MCF 10A (cell line): ENCODE measurements at regions not wholly inside any gene's neighbourhood (a gene's known extent, or its start where the extent isn't known, plus 50 kb on each side); places are given as distances from the start of the nearest gene placed in this dataset.

Experiments
- BruUV-seq: library from RNA; stranded (reverse); fragments of 400-500 nt; replicated peaks from 2 replicates; lab custom pipeline; 2021; lab: Mats Ljungman, UMichigan
- CTCF ChIA-PET: fragments of 300-600 bp; sonication (Branson Sonifier 250); formaldehyde crosslinking; extraction: SDS; loops from one replicate; lab custom pipeline; 2021; ENCODE audit warnings: antibody characterized with exemption, inconsistent platforms; lab: Yijun Ruan, JAX
- POLR2A ChIA-PET: fragments of 300-600, 350-650 bp; sonication (Branson Sonifier 250); formaldehyde crosslinking; extraction: SDS; loops from one replicate; lab custom pipeline; 2020; ENCODE audit warnings: antibody characterized with exemption, inconsistent platforms; lab: Yijun Ruan, JAX
- DNase-seq: peaks from one replicate; pipeline ENCODE4 v3.0.0-alpha.2; 2018; ENCODE audit not compliant: unreplicated experiment
- H3K27ac Mint-ChIP-seq: one replicate; pipeline ENCODE4 v1.8.0; 2022; ENCODE audit warnings: mild to moderate bottlenecking, low read depth, mixed read lengths; ENCODE audit not compliant: unreplicated experiment
- H3K27me3 Mint-ChIP-seq: one replicate; pipeline ENCODE4 v1.8.0; 2022; ENCODE audit warnings: mixed read lengths; ENCODE audit not compliant: insufficient read depth, unreplicated experiment
- H3K36me3 Mint-ChIP-seq: one replicate; pipeline ENCODE4 v1.8.0; 2022; ENCODE audit warnings: mild to moderate bottlenecking, moderate library complexity, mixed read lengths; ENCODE audit not compliant: insufficient read depth, unreplicated experiment
- H3K4me1 Mint-ChIP-seq: one replicate; pipeline ENCODE4 v1.8.0; 2022; ENCODE audit warnings: mixed read lengths; ENCODE audit not compliant: insufficient read depth, unreplicated experiment
- H3K4me3 Mint-ChIP-seq: one replicate; pipeline ENCODE4 v1.8.0; 2022; ENCODE audit warnings: mild to moderate bottlenecking, moderate library complexity, mixed read lengths; ENCODE audit not compliant: unreplicated experiment
- H3K9me3 Mint-ChIP-seq: one replicate; pipeline ENCODE4 v1.8.0; 2022; ENCODE audit warnings: mixed read lengths; ENCODE audit not compliant: unreplicated experiment
- CTCF ChIP-seq: fragments of 200-600 bp; IDR thresholded peaks from one replicate; pipeline ENCODE4 v1.8.0; 2022; ENCODE audit warnings: antibody characterized with exemption, mild to moderate bottlenecking; ENCODE audit not compliant: unreplicated experiment
- intact Hi-C: fragments of 100-400 bp; cut with micrococcal nuclease; formaldehyde crosslinking; loops from 2 replicates; pipeline ENCODE4 v1.14.1; 2022

GRCh38 chr4:55752810-55753209 lies 66.8 kb upstream of the EXOC1L start:
- H3K27ac Mint-ChIP-seq: no peak overlapping the region
- TF ChIP-seq CTCF: no peak
- intact Hi-C loops: no loop called here
- DNase-seq: no peak
- no peaks in the 10 kb centered on the region for H3K27me3 Mint-ChIP-seq
- no peak overlapping the region for H3K4me3 Mint-ChIP-seq
- no TSS peak for BruUV-seq
- H3K9me3 Mint-ChIP-seq: peaks cover 5% of the 10 kb centered on the region
- ChIA-PET POLR2A (interaction anchor here (0.6 to 1.2 kb wide), 3 partner anchors 17 to 721 kb away, joined by 3 read pairs; partner anchors contain the start of gene CLOCK), CTCF (no interaction called here)
- H3K4me1 Mint-ChIP-seq: peaks cover 17% of the 10 kb centered on the region
- H3K36me3 Mint-ChIP-seq: no peaks in the 10 kb centered on the region

GRCh38 chr4:55753856-55754255 lies 65.7 kb upstream of the EXOC1L start:
- intact Hi-C loops: no loop called here
- POLR2A ChIA-PET: interaction anchor here (1.2 to 2.5 kb wide), 4 partner anchors 16 to 208 kb away, joined by 3 to 19 read pairs (median 8); no protein-coding TSS in a partner anchor
- DNase-seq: no peak
- H3K27me3 Mint-ChIP-seq: no peaks in the 10 kb centered on the region
- H3K4me1 Mint-ChIP-seq: peaks cover 26% of the 10 kb centered on the region
- no TSS peak for BruUV-seq
- CTCF ChIA-PET: interaction anchor here (1.0 kb wide), 1 partner anchor 9 kb away, joined by 3 read pairs; no protein-coding TSS in a partner anchor
- no peaks in the 10 kb centered on the region for H3K36me3 Mint-ChIP-seq
- no peak overlapping the region for H3K4me3 Mint-ChIP-seq
- peaks cover 5% of the 10 kb centered on the region for H3K9me3 Mint-ChIP-seq
- no peak overlapping the region for H3K27ac Mint-ChIP-seq
- no peak for TF ChIP-seq CTCF

GRCh38 chr4:55754754-55755350 lies 64.7 kb upstream of the EXOC1L start:
- H3K27ac Mint-ChIP-seq: peak overlapping the region; percentile 70
- BruUV-seq: no TSS peak
- ChIA-PET CTCF (interaction anchor here (0.6 to 1.0 kb wide), 4 partner anchors 8 to 783 kb away, joined by 3 read pairs; no protein-coding TSS in a partner anchor), POLR2A (interaction anchor here (0.6 to 2.5 kb wide), 8 partner anchors 12 to 396 kb away, joined by 3 to 19 read pairs (median 4); no protein-coding TSS in a partner anchor)
- no peaks in the 10 kb centered on the region for H3K27me3 Mint-ChIP-seq
- peaks cover 5% of the 10 kb centered on the region for H3K9me3 Mint-ChIP-seq
- H3K4me1 Mint-ChIP-seq: peaks cover 26% of the 10 kb centered on the region
- DNase-seq: peak; percentile 64
- intact Hi-C loops: loop anchor here (5.0 kb wide), 1 partner anchor 112 kb away; no protein-coding TSS in a partner anchor
- no peak for TF ChIP-seq CTCF
- no peak overlapping the region for H3K4me3 Mint-ChIP-seq
- no peaks in the 10 kb centered on the region for H3K36me3 Mint-ChIP-seq

- H3K27ac Mint-ChIP-seq: no peak overlapping the region
- no peak overlapping the region for H3K4me3 Mint-ChIP-seq
- TF ChIP-seq CTCF: no peak
- POLR2A ChIA-PET: interaction anchor here (2.5 to 3.2 kb wide), 2 partner anchors 14 to 111 kb away, joined by 8 to 19 read pairs; no protein-coding TSS in a partner anchor
- intact Hi-C loops: loop anchor here (5.0 kb wide), 1 partner anchor 111 kb away; no protein-coding TSS in a partner anchor
- CTCF ChIA-PET: interaction anchor here (0.7 kb wide), 1 partner anchor 40 kb away, joined by 3 read pairs; no protein-coding TSS in a partner anchor
- peaks cover 26% of the 10 kb centered on the region for H3K4me1 Mint-ChIP-seq
- no peaks in the 10 kb centered on the region for H3K36me3 Mint-ChIP-seq
- DNase-seq: no peak
- H3K27me3 Mint-ChIP-seq: no peaks in the 10 kb centered on the region
- BruUV-seq: no TSS peak
- H3K9me3 Mint-ChIP-seq: peaks cover 5% of the 10 kb centered on the region
Observed at GRCh38 chr4:55756208-55756607, 63.4 kb upstream of the EXOC1L start.
